Ovary (tissue), 3 donors: ENCODE measurements at regions not wholly inside any gene's neighbourhood (a gene's known extent, or its start where the extent isn't known, plus 50 kb on each side); places are given as distances from the start of the nearest gene placed in this dataset.

Experiments
- POLR2A ChIP-seq: fragments of 450-650 bp; IDR thresholded peaks from one replicate; pipeline ENCODE4 v1.6.1; 2017; ENCODE audit warnings: antibody characterized with exemption, mild to moderate bottlenecking, moderate library complexity
- TF ChIP-seq, protein P1 (sequence below), 3 donors: fragments of 450-650 bp in 2 of 3; fragments of 200-600 bp in 1 of 3; IDR thresholded peaks; one replicate each; pipeline versions ENCODE4 v1.5.1 to v1.8.0; 2016 to 2022; ENCODE audit warnings: antibody characterized with exemption in 3 of 3, mild to moderate bottlenecking in 1 of 3
- donor health status: DM: no; HTN: no; CAD: no.

DNA sequence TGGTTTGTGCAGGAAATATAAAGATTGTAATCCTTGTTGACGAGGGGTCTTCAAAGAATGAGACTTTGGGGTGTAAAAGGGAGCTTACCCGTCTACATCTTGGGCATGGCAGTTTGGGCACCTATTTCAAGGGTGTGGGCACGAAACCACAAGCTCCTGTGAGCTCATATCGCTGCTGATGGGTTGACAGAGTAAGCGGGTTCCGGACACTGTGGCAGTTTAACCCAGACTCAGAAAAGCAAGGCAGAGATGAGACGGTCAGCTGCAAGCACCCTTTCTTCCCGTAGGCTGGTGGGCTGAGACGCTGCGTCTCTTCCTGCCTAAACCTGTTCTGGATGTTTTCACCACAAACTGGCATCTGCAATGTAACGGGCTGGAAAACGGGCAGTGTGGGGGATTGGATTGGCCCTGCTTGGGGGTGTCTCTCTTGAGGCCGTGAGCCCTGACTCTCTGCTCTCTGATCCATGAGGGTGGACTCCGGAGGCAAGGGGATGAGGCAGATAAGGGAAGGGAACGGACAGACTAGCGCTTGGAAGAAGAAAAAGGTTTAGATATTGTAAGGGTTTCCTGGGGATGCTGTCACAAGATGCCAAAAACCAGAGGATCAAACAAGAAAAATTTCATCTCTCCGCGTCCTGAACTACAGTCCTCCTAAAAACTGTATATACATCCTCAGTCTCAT, 237.5 kb downstream of the SHOX start:
- TF ChIP-seq POLR2A, result no peak
- TF ChIP-seq, protein P1, sequence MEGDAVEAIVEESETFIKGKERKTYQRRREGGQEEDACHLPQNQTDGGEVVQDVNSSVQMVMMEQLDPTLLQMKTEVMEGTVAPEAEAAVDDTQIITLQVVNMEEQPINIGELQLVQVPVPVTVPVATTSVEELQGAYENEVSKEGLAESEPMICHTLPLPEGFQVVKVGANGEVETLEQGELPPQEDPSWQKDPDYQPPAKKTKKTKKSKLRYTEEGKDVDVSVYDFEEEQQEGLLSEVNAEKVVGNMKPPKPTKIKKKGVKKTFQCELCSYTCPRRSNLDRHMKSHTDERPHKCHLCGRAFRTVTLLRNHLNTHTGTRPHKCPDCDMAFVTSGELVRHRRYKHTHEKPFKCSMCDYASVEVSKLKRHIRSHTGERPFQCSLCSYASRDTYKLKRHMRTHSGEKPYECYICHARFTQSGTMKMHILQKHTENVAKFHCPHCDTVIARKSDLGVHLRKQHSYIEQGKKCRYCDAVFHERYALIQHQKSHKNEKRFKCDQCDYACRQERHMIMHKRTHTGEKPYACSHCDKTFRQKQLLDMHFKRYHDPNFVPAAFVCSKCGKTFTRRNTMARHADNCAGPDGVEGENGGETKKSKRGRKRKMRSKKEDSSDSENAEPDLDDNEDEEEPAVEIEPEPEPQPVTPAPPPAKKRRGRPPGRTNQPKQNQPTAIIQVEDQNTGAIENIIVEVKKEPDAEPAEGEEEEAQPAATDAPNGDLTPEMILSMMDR (IDR thresholded peaks at IDR 0.05), result no peak
